ENCODE measurements at regions not wholly inside any gene's neighbourhood (a gene's known extent, or its start where the extent isn't known, plus 50 kb on each side); places are given as distances from the start of the nearest gene placed in this dataset.
"Not testable (repeated sequence)": the region's sequence is repeated elsewhere in the genome, so short reads cannot be mapped to it uniquely, and the experiment has no call there.

DNA sequence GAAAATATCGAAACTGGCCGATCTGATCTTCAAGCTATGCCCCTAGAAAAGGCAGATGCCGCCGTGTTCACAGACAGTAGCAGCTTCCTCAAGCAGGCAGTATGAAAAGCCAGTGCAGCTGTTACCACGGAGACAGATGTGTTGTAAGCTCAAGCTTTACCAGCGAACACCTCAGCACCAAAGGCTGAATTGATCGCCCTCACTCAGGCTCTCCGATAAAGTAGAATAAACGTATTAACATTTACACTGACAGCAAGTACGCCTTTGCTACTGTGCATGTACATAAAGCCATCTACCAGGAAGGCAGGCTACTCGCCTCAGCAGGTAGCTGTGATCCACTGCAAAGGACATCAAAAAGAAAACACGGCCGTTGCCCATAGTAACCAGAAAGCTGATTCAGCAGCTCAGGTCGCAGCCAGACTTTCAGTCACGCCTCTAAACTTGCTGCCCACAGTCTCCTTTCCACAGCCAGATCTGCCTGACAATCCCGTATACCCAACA is 122.8 kb upstream of the DEFB108B start:
- TF ChIP-seq, protein P1, sequence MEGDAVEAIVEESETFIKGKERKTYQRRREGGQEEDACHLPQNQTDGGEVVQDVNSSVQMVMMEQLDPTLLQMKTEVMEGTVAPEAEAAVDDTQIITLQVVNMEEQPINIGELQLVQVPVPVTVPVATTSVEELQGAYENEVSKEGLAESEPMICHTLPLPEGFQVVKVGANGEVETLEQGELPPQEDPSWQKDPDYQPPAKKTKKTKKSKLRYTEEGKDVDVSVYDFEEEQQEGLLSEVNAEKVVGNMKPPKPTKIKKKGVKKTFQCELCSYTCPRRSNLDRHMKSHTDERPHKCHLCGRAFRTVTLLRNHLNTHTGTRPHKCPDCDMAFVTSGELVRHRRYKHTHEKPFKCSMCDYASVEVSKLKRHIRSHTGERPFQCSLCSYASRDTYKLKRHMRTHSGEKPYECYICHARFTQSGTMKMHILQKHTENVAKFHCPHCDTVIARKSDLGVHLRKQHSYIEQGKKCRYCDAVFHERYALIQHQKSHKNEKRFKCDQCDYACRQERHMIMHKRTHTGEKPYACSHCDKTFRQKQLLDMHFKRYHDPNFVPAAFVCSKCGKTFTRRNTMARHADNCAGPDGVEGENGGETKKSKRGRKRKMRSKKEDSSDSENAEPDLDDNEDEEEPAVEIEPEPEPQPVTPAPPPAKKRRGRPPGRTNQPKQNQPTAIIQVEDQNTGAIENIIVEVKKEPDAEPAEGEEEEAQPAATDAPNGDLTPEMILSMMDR (IDR thresholded peaks at IDR 0.05): not testable (repeated sequence)
- TF ChIP-seq POLR2A (IDR thresholded peaks at IDR 0.05): not testable (repeated sequence)
